Fibroblast of lung (primary cell): ENCODE measurements at regions not wholly inside any gene's neighbourhood (a gene's known extent, or its start where the extent isn't known, plus 50 kb on each side); places are given as distances from the start of the nearest gene placed in this dataset.

Source experiments
- DNase-seq, 2 donors: peaks; one replicate each; pipeline versions ENCODE4 v3.0.0 to v3.0.0-alpha.2; 2010; ENCODE audit warnings: low read depth in 2 of 2
- H2AFZ ChIP-seq: 2 replicates; pipeline ENCODE4 v1.5.1; 2012; ENCODE audit warnings: low read length, control low read depth, inconsistent platforms
- H3K27ac ChIP-seq: 2 replicates; pipeline ENCODE4 v1.5.1; 2011; ENCODE audit warnings: low read length, control low read depth; ENCODE audit not compliant: insufficient read depth
- H3K27me3 ChIP-seq: 2 replicates; pipeline ENCODE4 v1.5.1; 2011; ENCODE audit warnings: mild to moderate bottlenecking, low read length; ENCODE audit not compliant: control insufficient read depth, insufficient read depth
- H3K36me3 ChIP-seq: 2 replicates; pipeline ENCODE4 v1.5.1; 2011; ENCODE audit warnings: low read length; ENCODE audit not compliant: control insufficient read depth, insufficient read depth
- H3K4me1 ChIP-seq: 2 replicates; pipeline ENCODE4 v1.5.1; 2011; ENCODE audit warnings: low read length; ENCODE audit not compliant: control insufficient read depth, insufficient read depth; ENCODE audit errors: extremely low read depth
- H3K4me2 ChIP-seq: 2 replicates; pipeline ENCODE4 v1.5.1; 2011; ENCODE audit warnings: low read length, control low read depth; ENCODE audit not compliant: insufficient read depth; ENCODE audit errors: extremely low read depth
- H3K4me3 ChIP-seq, 4 experiments: fragments of 200-600 bp in 1 of 4; sonication (generic) in 1 of 4; replicated peaks in 1 of 4; 2 replicates each; pipeline ENCODE4 v1.5.1; 2011 to 2016; ENCODE audit warnings: low read length in 4 of 4, low read depth in 3 of 4, mild to moderate bottlenecking in 3 of 4, control low read depth in 2 of 4, inconsistent platforms in 1 of 4, mixed read lengths in 1 of 4; ENCODE audit not compliant: insufficient read depth in 1 of 4; ENCODE audit errors: control extremely low read depth in 1 of 4
- H3K79me2 ChIP-seq: 2 replicates; pipeline ENCODE4 v1.5.1; 2012; ENCODE audit warnings: mild to moderate bottlenecking, low read length, inconsistent platforms; ENCODE audit not compliant: control insufficient read depth, insufficient read depth
- H3K9ac ChIP-seq: 2 replicates; pipeline ENCODE4 v1.5.1; 2011; ENCODE audit warnings: mild to moderate bottlenecking, low read length, control low read depth; ENCODE audit not compliant: insufficient read depth
- H3K9me3 ChIP-seq: 2 replicates; pipeline ENCODE4 v1.5.1; 2012; ENCODE audit warnings: low read depth, low read length; ENCODE audit not compliant: control insufficient read depth, insufficient read depth
- H4K20me1 ChIP-seq: 2 replicates; pipeline ENCODE4 v1.5.1; 2011; ENCODE audit warnings: low read length; ENCODE audit not compliant: control insufficient read depth, insufficient read depth; ENCODE audit errors: extremely low read depth
- CTCF ChIP-seq, 2 donors: IDR thresholded peaks in 1 of 2; conservative IDR thresholded peaks in 1 of 2; 1 replicate in 1 of 2; 2 replicates in 1 of 2; pipeline ENCODE4 v1.5.1; 2011 to 2012; ENCODE audit warnings: low read length in 2 of 2, control low read depth in 1 of 2, inconsistent platforms in 1 of 2, low read depth in 1 of 2, mild to moderate bottlenecking in 1 of 2
- EZH2 ChIP-seq: IDR thresholded peaks from 2 replicates; pipeline ENCODE4 v1.5.1; 2012; ENCODE audit warnings: low read length, control low read depth, mild to moderate bottlenecking; ENCODE audit errors: missing control alignments

GRCh38 chr4:180769791-180770190, 1473.4 kb upstream of the TENM3 start:
- Histone ChIP-seq H4K20me1 (no peaks in the 10 kb centered on the region), H3K9me3 (no peaks in the 10 kb centered on the region)
- no peak for DNase-seq

GRCh38 chr4:180770265-180770664, 1472.9 kb upstream of the TENM3 start:
- TF ChIP-seq EZH2 (no peak), CTCF (conservative IDR thresholded peaks at IDR 0.05 in 1 of 2, IDR thresholded peaks at IDR 0.05 in 1 of 2; ENCODE audit: low read depth in 1 of 2, low read length in 2 of 2) (no peak)
- Histone ChIP-seq H3K27me3 (no peaks in the 10 kb centered on the region), H4K20me1 (no peaks in the 10 kb centered on the region), H2AFZ (no peak overlapping the region), H3K27ac (no peak overlapping the region), H3K36me3 (no peaks in the 10 kb centered on the region), H3K4me1 (no peaks in the 10 kb centered on the region), H3K4me2 (no peak overlapping the region), H3K4me3 (no peak overlapping the region), H3K9me3 (no peaks in the 10 kb centered on the region), H3K79me2 (no peaks in the 10 kb centered on the region), H3K9ac (no peak overlapping the region)
- DNase-seq, result no peak

More at GRCh38 chr4:180769791-180770190, 1473.4 kb upstream of the TENM3 start:
- H3K4me3 ChIP-seq, result no peak overlapping the region
- H2AFZ ChIP-seq, result no peak overlapping the region
- no peak overlapping the region for H3K9ac ChIP-seq
- H3K4me2 ChIP-seq, result no peak overlapping the region
- no peaks in the 10 kb centered on the region for H3K27me3 ChIP-seq
- no peaks in the 10 kb centered on the region for H3K4me1 ChIP-seq
- no peak for TF ChIP-seq CTCF (conservative IDR thresholded peaks at IDR 0.05 in 1 of 2, IDR thresholded peaks at IDR 0.05 in 1 of 2; ENCODE audit: low read depth in 1 of 2, low read length in 2 of 2)
- TF ChIP-seq EZH2, result no peak
- no peaks in the 10 kb centered on the region for H3K36me3 ChIP-seq
- H3K79me2 ChIP-seq, result no peaks in the 10 kb centered on the region
- H3K27ac ChIP-seq, result no peak overlapping the region

GRCh38 chr4:180784940-180785339, 1458.3 kb upstream of the TENM3 start:
- H3K4me1 ChIP-seq, result no peaks in the 10 kb centered on the region
- no peak overlapping the region for H2AFZ ChIP-seq
- H3K4me3 ChIP-seq, result no peak overlapping the region
- no peaks in the 10 kb centered on the region for H3K27me3 ChIP-seq
- H3K27ac ChIP-seq, result no peak overlapping the region
- no peaks in the 10 kb centered on the region for H3K79me2 ChIP-seq
- no peaks in the 10 kb centered on the region for H4K20me1 ChIP-seq
- H3K9me3 ChIP-seq, result no peaks in the 10 kb centered on the region
- TF ChIP-seq EZH2, result no peak
- TF ChIP-seq CTCF (conservative IDR thresholded peaks at IDR 0.05 in 1 of 2, IDR thresholded peaks at IDR 0.05 in 1 of 2; ENCODE audit: low read depth in 1 of 2, low read length in 2 of 2), result no peak
- no peak overlapping the region for H3K4me2 ChIP-seq
- H3K9ac ChIP-seq, result no peak overlapping the region
- no peak for DNase-seq
- H3K36me3 ChIP-seq, result no peaks in the 10 kb centered on the region
